ENCODE measurements at regions not wholly inside any gene's neighbourhood (a gene's known extent, or its start where the extent isn't known, plus 50 kb on each side); places are given as distances from the start of the nearest gene placed in this dataset.

DNA sequence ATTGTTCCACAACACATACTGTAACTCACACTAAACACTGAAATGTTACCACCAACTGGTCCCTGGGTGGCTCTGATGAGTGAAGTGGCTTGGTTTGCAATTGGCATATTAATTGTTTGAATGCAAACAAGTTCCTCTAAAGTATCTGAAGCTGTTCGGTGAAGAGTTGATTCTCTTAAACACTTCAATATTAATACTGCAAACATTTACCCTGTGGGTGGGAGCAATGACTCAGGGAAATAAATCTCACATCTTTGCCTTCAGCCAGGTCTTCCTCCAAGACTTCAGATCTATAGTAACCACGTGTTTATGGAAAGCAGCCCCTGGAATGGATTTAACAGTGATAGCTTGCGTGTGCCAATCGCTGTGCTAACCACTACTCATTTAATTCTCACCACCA, 176.0 kb downstream of the MAFB start:
- no peaks in the 10 kb centered on the region for H3K36me3 ChIP-seq
- no peaks in the 10 kb centered on the region for H3K9me3 ChIP-seq
- H3K27ac ChIP-seq: no peak overlapping the region
- H3K4me3 ChIP-seq: no peak overlapping the region
- H3K27me3 ChIP-seq: no peaks in the 10 kb centered on the region
- TF ChIP-seq, protein P1, sequence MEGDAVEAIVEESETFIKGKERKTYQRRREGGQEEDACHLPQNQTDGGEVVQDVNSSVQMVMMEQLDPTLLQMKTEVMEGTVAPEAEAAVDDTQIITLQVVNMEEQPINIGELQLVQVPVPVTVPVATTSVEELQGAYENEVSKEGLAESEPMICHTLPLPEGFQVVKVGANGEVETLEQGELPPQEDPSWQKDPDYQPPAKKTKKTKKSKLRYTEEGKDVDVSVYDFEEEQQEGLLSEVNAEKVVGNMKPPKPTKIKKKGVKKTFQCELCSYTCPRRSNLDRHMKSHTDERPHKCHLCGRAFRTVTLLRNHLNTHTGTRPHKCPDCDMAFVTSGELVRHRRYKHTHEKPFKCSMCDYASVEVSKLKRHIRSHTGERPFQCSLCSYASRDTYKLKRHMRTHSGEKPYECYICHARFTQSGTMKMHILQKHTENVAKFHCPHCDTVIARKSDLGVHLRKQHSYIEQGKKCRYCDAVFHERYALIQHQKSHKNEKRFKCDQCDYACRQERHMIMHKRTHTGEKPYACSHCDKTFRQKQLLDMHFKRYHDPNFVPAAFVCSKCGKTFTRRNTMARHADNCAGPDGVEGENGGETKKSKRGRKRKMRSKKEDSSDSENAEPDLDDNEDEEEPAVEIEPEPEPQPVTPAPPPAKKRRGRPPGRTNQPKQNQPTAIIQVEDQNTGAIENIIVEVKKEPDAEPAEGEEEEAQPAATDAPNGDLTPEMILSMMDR (IDR thresholded peaks at IDR 0.05): no peak
- TF ChIP-seq POLR2AphosphoS5 (IDR thresholded peaks at IDR 0.05; ENCODE audit: insufficient read depth in 1 of 2, low read depth in 1 of 2): no peak
- no peak for TF ChIP-seq POLR2A (IDR thresholded peaks at IDR 0.05)
- intact Hi-C loops (cut with DNase I): no loop called here
- peaks cover 17% of the 10 kb centered on the region for H3K4me1 ChIP-seq
- DNase-seq (ENCODE audit: extremely low spot score in 2 of 2): no peak

DNA sequence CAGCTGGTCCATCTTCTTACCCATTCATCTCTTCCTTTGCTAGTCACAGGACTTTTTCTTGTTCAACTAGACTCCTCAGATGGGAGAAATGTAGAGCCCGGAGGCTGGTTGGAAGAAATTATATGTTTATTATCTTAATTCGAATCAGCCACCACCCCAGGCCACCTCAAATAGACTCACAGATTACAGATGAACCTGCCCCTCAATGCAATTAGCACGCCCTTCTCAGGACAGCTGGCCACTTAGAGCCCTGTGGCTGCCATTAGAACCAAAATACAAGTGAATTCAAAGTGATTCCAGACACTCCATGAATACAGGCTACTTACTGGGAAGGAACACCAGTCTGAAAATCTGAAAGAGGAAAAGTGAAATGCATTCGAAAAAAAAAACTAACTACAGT, 176.4 kb downstream of the MAFB start:
- no peak overlapping the region for H3K4me3 ChIP-seq
- H3K27me3 ChIP-seq: no peaks in the 10 kb centered on the region
- no peaks in the 10 kb centered on the region for H3K36me3 ChIP-seq
- H3K9me3 ChIP-seq: no peaks in the 10 kb centered on the region
- DNase-seq (ENCODE audit: extremely low spot score in 2 of 2): no peak
- intact Hi-C loops (cut with DNase I): no loop called here
- peaks cover 17% of the 10 kb centered on the region for H3K4me1 ChIP-seq
- H3K27ac ChIP-seq: no peak overlapping the region
- TF ChIP-seq, protein P1 (IDR thresholded peaks at IDR 0.05): no peak
- TF ChIP-seq POLR2A (IDR thresholded peaks at IDR 0.05) (no peak), POLR2AphosphoS5 (IDR thresholded peaks at IDR 0.05; ENCODE audit: insufficient read depth in 1 of 2, low read depth in 1 of 2) (no peak)

DNA sequence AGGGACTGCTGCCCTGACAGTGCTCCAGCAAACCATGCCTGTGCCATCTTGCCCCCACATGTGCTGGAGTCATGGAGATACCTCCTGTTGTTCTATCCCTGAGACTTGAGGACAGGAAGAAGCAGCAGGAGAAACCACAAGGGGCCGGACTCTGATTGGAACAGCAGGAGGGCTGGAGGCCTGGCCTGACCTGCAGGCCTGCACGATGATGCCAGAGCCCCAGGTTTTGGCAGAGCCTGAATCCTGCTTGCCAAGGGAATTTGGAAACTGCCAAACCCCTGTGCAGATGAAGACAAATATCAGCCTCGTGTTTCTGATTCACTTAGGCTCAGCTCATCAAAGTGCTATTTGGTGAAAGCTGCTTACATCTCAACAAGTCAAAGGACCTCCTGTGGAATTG, 177.6 kb downstream of the MAFB start:
- no peak for DNase-seq (ENCODE audit: extremely low spot score in 2 of 2)
- H3K4me3 ChIP-seq: no peak overlapping the region
- no peaks in the 10 kb centered on the region for H3K36me3 ChIP-seq
- peaks cover 28% of the 10 kb centered on the region for H3K4me1 ChIP-seq
- TF ChIP-seq, protein P1 (IDR thresholded peaks at IDR 0.05): no peak
- peak in 1 of 2 donors; percentile 47 for TF ChIP-seq POLR2AphosphoS5 (IDR thresholded peaks at IDR 0.05; ENCODE audit: insufficient read depth in 1 of 2, low read depth in 1 of 2)
- TF ChIP-seq POLR2A (IDR thresholded peaks at IDR 0.05): no peak
- no peaks in the 10 kb centered on the region for H3K9me3 ChIP-seq
- H3K27ac ChIP-seq: peak overlapping the region; percentile 32
- intact Hi-C loops (cut with DNase I): no loop called here
- no peaks in the 10 kb centered on the region for H3K27me3 ChIP-seq

- H3K9me3 ChIP-seq: no peaks in the 10 kb centered on the region
- intact Hi-C loops (cut with DNase I): no loop called here
- no peak overlapping the region for H3K4me3 ChIP-seq
- no peak for DNase-seq (ENCODE audit: extremely low spot score in 2 of 2)
- peak overlapping the region; percentile 32 for H3K27ac ChIP-seq
- no peaks in the 10 kb centered on the region for H3K27me3 ChIP-seq
- no peaks in the 10 kb centered on the region for H3K36me3 ChIP-seq
- H3K4me1 ChIP-seq: peaks cover 33% of the 10 kb centered on the region
- no peak for TF ChIP-seq POLR2AphosphoS5 (IDR thresholded peaks at IDR 0.05; ENCODE audit: insufficient read depth in 1 of 2, low read depth in 1 of 2)
- TF ChIP-seq, protein P1 (IDR thresholded peaks at IDR 0.05): no peak
- no peak for TF ChIP-seq POLR2A (IDR thresholded peaks at IDR 0.05)
Observed at GRCh38 chr20:40510622-40511021, 178.4 kb downstream of the MAFB start.

DNA sequence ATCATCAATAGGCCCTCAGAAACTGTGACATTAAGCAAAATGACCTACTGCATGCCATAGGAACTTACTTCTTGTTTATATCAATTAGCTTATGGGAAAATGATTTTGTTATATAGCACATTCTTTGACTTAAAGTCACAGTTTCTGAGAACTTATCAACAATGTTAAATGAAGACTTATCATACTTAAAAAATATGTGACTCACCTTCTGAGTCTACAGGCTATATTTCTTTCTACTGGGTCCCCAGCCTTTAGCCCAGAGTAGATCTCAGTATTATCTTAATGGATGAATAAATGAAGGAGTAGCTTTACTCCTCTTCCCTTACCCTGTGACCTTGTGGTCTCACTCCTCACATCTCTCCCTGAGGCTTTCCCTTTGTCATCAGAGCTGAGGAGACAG, 180.2 kb downstream of the MAFB start:
- no peaks in the 10 kb centered on the region for H3K36me3 ChIP-seq
- TF ChIP-seq POLR2A (IDR thresholded peaks at IDR 0.05) (no peak), POLR2AphosphoS5 (IDR thresholded peaks at IDR 0.05; ENCODE audit: insufficient read depth in 1 of 2, low read depth in 1 of 2) (no peak)
- TF ChIP-seq, protein P1 (IDR thresholded peaks at IDR 0.05): no peak
- no peak overlapping the region for H3K4me3 ChIP-seq
- H3K4me1 ChIP-seq: peaks cover 33% of the 10 kb centered on the region
- H3K9me3 ChIP-seq: no peaks in the 10 kb centered on the region
- H3K27ac ChIP-seq: no peak overlapping the region
- DNase-seq (ENCODE audit: extremely low spot score in 2 of 2): no peak
- intact Hi-C loops (cut with DNase I): loop anchor here (10.0 kb wide), 1 partner anchor 176 kb away; the partner anchor contains the start of gene MAFB
- H3K27me3 ChIP-seq: no peaks in the 10 kb centered on the region
